ENCODE measurements at regions not wholly inside any gene's neighbourhood (a gene's known extent, or its start where the extent isn't known, plus 50 kb on each side); places are given as distances from the start of the nearest gene placed in this dataset.

DNA sequence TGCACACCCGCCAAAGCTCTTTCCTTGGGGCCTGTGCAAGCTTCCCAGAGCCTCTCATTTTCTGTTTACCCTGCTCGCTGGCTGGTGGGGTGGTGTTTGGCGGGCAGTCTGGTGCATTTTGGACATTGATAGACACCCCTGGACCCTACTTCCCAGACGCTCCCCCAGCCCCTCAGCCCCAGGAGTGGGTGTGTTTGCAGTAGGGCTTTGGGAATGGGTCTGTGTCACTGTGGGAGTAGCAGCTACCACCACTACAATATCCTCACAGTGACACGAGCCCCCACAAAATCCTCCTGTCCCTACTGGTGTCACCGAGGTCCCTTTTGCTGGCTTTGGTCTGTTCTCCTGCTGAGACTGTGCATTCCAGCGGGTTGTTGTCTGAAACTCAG lies 371.3 kb downstream of the TMEM121 start:
- Histone ChIP-seq H3K27me3 (ENCODE audit: insufficient read depth, poor library complexity, severe bottlenecking) (no peaks in the 10 kb centered on the region), H3K4me3 (replicated peaks; ENCODE audit: insufficient read depth, low read length) (no peak overlapping the region), H3K27ac (replicated peaks) (no peak overlapping the region)
- DNase-seq (ENCODE audit: low read depth in 1 of 2, low spot score in 1 of 2) = no peak
- TF ChIP-seq POLR2AphosphoS5 (IDR thresholded peaks at IDR 0.05; ENCODE audit: low read depth) (no peak), SPI1 (IDR thresholded peaks at IDR 0.05; ENCODE audit: borderline replicate concordance, low read depth) (no peak), GABPA (IDR thresholded peaks at IDR 0.05; ENCODE audit: low read depth) (no peak)
- TF ChIP-seq, protein P1, sequence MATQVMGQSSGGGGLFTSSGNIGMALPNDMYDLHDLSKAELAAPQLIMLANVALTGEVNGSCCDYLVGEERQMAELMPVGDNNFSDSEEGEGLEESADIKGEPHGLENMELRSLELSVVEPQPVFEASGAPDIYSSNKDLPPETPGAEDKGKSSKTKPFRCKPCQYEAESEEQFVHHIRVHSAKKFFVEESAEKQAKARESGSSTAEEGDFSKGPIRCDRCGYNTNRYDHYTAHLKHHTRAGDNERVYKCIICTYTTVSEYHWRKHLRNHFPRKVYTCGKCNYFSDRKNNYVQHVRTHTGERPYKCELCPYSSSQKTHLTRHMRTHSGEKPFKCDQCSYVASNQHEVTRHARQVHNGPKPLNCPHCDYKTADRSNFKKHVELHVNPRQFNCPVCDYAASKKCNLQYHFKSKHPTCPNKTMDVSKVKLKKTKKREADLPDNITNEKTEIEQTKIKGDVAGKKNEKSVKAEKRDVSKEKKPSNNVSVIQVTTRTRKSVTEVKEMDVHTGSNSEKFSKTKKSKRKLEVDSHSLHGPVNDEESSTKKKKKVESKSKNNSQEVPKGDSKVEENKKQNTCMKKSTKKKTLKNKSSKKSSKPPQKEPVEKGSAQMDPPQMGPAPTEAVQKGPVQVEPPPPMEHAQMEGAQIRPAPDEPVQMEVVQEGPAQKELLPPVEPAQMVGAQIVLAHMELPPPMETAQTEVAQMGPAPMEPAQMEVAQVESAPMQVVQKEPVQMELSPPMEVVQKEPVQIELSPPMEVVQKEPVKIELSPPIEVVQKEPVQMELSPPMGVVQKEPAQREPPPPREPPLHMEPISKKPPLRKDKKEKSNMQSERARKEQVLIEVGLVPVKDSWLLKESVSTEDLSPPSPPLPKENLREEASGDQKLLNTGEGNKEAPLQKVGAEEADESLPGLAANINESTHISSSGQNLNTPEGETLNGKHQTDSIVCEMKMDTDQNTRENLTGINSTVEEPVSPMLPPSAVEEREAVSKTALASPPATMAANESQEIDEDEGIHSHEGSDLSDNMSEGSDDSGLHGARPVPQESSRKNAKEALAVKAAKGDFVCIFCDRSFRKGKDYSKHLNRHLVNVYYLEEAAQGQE (IDR thresholded peaks at IDR 0.05; ENCODE audit: insufficient replicate concordance, low read depth) = no peak
- TF ChIP-seq, protein P2, sequence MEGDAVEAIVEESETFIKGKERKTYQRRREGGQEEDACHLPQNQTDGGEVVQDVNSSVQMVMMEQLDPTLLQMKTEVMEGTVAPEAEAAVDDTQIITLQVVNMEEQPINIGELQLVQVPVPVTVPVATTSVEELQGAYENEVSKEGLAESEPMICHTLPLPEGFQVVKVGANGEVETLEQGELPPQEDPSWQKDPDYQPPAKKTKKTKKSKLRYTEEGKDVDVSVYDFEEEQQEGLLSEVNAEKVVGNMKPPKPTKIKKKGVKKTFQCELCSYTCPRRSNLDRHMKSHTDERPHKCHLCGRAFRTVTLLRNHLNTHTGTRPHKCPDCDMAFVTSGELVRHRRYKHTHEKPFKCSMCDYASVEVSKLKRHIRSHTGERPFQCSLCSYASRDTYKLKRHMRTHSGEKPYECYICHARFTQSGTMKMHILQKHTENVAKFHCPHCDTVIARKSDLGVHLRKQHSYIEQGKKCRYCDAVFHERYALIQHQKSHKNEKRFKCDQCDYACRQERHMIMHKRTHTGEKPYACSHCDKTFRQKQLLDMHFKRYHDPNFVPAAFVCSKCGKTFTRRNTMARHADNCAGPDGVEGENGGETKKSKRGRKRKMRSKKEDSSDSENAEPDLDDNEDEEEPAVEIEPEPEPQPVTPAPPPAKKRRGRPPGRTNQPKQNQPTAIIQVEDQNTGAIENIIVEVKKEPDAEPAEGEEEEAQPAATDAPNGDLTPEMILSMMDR (IDR thresholded peaks at IDR 0.05; ENCODE audit: insufficient read depth, low read length) = no peak

DNA sequence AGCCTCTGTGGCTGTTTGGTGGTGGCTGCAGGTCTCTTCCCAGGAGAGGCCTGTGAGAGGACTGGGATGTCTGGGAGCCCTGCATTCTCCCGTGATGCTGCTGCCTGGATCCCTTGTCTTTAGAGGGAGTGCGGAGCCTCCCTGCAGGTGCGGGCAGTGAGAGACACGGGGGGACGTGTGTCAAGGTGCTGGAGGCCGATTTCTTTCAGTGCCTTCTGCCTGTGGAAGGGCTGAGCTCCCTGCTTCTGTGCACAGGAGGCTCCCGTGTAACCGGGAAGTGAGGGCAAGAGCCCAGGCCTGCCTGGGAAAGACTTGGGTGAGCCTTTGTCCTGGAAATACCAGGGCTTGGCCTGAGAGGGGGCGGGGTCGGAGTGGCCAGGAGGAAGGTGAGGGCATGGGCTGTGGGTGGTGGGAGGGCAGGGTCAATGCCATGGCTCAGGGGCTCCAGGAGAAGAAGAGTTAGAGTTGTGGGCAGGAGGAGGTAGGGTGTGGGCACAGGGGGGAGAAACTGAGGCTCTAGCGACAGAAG lies 372.2 kb downstream of the TMEM121 start:
- Histone ChIP-seq H3K27me3 (ENCODE audit: insufficient read depth, poor library complexity, severe bottlenecking) (no peaks in the 10 kb centered on the region), H3K4me3 (replicated peaks; ENCODE audit: insufficient read depth, low read length) (no peak overlapping the region), H3K27ac (replicated peaks) (no peak overlapping the region)
- no peak for TF ChIP-seq GABPA (IDR thresholded peaks at IDR 0.05; ENCODE audit: low read depth)
- no peak for TF ChIP-seq SPI1 (IDR thresholded peaks at IDR 0.05; ENCODE audit: borderline replicate concordance, low read depth)
- no peak for TF ChIP-seq POLR2AphosphoS5 (IDR thresholded peaks at IDR 0.05; ENCODE audit: low read depth)
- TF ChIP-seq, protein P2 (IDR thresholded peaks at IDR 0.05; ENCODE audit: insufficient read depth, low read length) = no peak
- TF ChIP-seq, protein P1 (IDR thresholded peaks at IDR 0.05; ENCODE audit: insufficient replicate concordance, low read depth) = no peak
- DNase-seq (ENCODE audit: low read depth in 1 of 2, low spot score in 1 of 2) = no peak

DNA sequence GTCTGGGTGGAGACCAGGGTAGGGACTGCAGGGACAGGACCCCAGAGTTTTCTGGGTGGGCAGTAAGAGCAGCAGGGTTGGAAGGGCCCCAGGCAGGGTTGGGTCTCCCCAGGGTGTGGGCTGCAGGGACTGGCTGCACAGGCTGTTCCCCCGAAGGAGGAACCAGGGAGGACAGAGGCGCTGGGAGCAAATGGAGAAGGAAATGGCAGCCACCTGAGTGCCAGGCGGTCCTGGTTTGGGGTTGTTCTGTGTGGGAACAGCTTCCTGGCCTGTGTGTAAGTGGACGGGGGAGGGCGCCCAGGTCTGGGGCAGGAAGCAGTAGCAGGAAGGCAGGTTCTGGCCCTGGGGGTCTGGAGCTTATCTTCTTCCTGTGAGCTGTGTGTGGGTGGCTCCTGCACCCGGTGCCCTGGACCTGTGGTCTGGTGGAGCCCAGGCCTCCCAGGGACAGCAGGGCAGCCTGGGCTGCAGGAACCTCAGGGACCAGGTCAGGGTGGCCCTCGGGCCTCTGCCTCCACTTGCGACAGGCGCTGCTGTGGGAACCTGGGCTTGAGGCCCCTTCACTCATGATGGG lies 372.8 kb downstream of the TMEM121 start:
- Histone ChIP-seq H3K27me3 (ENCODE audit: insufficient read depth, poor library complexity, severe bottlenecking) (no peaks in the 10 kb centered on the region), H3K27ac (replicated peaks) (no peak overlapping the region), H3K4me3 (replicated peaks; ENCODE audit: insufficient read depth, low read length) (no peak overlapping the region)
- DNase-seq (ENCODE audit: low read depth in 1 of 2, low spot score in 1 of 2) = no peak
- no peak for TF ChIP-seq SPI1 (IDR thresholded peaks at IDR 0.05; ENCODE audit: borderline replicate concordance, low read depth)
- TF ChIP-seq GABPA (IDR thresholded peaks at IDR 0.05; ENCODE audit: low read depth) = no peak
- TF ChIP-seq, protein P2 (IDR thresholded peaks at IDR 0.05; ENCODE audit: insufficient read depth, low read length) = no peak
- TF ChIP-seq POLR2AphosphoS5 (IDR thresholded peaks at IDR 0.05; ENCODE audit: low read depth) = no peak
- TF ChIP-seq, protein P1 (IDR thresholded peaks at IDR 0.05; ENCODE audit: insufficient replicate concordance, low read depth) = no peak
